Right lung (tissue), 2 donors: ENCODE measurements at regions not wholly inside any gene's neighbourhood (a gene's known extent, or its start where the extent isn't known, plus 50 kb on each side); places are given as distances from the start of the nearest gene placed in this dataset.
A peak's percentile ranks its signal among the peaks of the same experiment; 100 is the strongest.
"Not testable (repeated sequence)": the region's sequence is repeated elsewhere in the genome, so short reads cannot be mapped to it uniquely, and the experiment has no call there.

ENCODE experiments used
- DNase-seq, 2 donors: peaks; one replicate each; pipeline ENCODE4 v3.0.0-alpha.2; 2013

GRCh38 chr9:29390859-29391258 is 1817.6 kb upstream of the C9orf72 start:
- DNase-seq = no peak

- DNase-seq = no peak
These were observed 1819.8 kb upstream of the C9orf72 start for GRCh38 chr9:29393064-29393463.

- DNase-seq = no peak
These were observed 1821.6 kb upstream of the C9orf72 start for GRCh38 chr9:29394855-29395254.

- no peak for DNase-seq
These were observed 1823.9 kb upstream of the C9orf72 start for GRCh38 chr9:29397148-29397547.

GRCh38 chr9:29416204-29416603 is 1842.9 kb upstream of the C9orf72 start:
- no peak for DNase-seq

- no peak for DNase-seq
These were observed 1849.2 kb upstream of the C9orf72 start for GRCh38 chr9:29422438-29422837.

- DNase-seq = no peak
These were observed 1858.9 kb upstream of the C9orf72 start for GRCh38 chr9:29432191-29432590.

GRCh38 chr9:29432656-29433055 is 1859.4 kb upstream of the C9orf72 start:
- not testable (repeated sequence) for DNase-seq

GRCh38 chr9:29435368-29435767 is 1862.1 kb upstream of the C9orf72 start:
- DNase-seq = no peak

GRCh38 chr9:29437526-29437925 is 1864.2 kb upstream of the C9orf72 start:
- no peak for DNase-seq

GRCh38 chr9:29439961-29440360 is 1866.7 kb upstream of the C9orf72 start:
- DNase-seq = no peak

GRCh38 chr9:29440449-29440848 is 1867.2 kb upstream of the C9orf72 start:
- DNase-seq = no peak

GRCh38 chr9:29445751-29446150 is 1872.5 kb upstream of the C9orf72 start:
- DNase-seq = peak in 1 of 2 donors; percentile 14

- DNase-seq = no peak
These were observed 1876.0 kb upstream of the C9orf72 start for GRCh38 chr9:29449306-29449705.

GRCh38 chr9:29450343-29450875 is 1877.1 kb upstream of the C9orf72 start:
- not testable (repeated sequence) for DNase-seq

- no peak for DNase-seq
These were observed 1883.7 kb upstream of the C9orf72 start for GRCh38 chr9:29456940-29457339.

- no peak for DNase-seq
These were observed 1902.2 kb upstream of the C9orf72 start for GRCh38 chr9:29475471-29475870.

- no peak for DNase-seq
These were observed 1938.4 kb upstream of the C9orf72 start for GRCh38 chr9:29511680-29512079.

GRCh38 chr9:29514336-29514735 is 1941.1 kb upstream of the C9orf72 start:
- no peak for DNase-seq

- no peak for DNase-seq
These were observed 1941.6 kb upstream of the C9orf72 start for GRCh38 chr9:29514862-29515261.

GRCh38 chr9:29548436-29548835 is 1975.2 kb upstream of the C9orf72 start:
- no peak for DNase-seq

- no peak for DNase-seq
These were observed 1982.2 kb upstream of the C9orf72 start for GRCh38 chr9:29555502-29555901.

- no peak for DNase-seq
These were observed 1983.0 kb upstream of the C9orf72 start for GRCh38 chr9:29556317-29556716.

GRCh38 chr9:29556746-29557145 is 1983.5 kb upstream of the C9orf72 start:
- no peak for DNase-seq

GRCh38 chr9:29564564-29564963 is 1991.3 kb upstream of the C9orf72 start:
- no peak for DNase-seq
